IPS-18c (cell line): ENCODE measurements at regions not wholly inside any gene's neighbourhood (a gene's known extent, or its start where the extent isn't known, plus 50 kb on each side); places are given as distances from the start of the nearest gene placed in this dataset.

Experiments
- H3K4me3 ChIP-seq: 2 replicates; pipeline ENCODE4 v1.7.0; 2013; ENCODE audit warnings: low read depth, mild to moderate bottlenecking, low read length, moderate library complexity; ENCODE audit not compliant: insufficient read depth
- H3K9me3 ChIP-seq: one replicate; pipeline ENCODE4 v1.6.1; 2013; ENCODE audit warnings: mild to moderate bottlenecking, low read length, moderate library complexity; ENCODE audit not compliant: control insufficient read depth, insufficient read depth

GRCh38 chr2:217283460-217283859 is 423.6 kb upstream of the TNP1 start:
- no peak overlapping the region for H3K4me3 ChIP-seq
- peaks cover 3% of the 10 kb centered on the region for H3K9me3 ChIP-seq

GRCh38 chr2:217282531-217282930 is 422.7 kb upstream of the TNP1 start:
- no peaks in the 10 kb centered on the region for H3K9me3 ChIP-seq
- no peak overlapping the region for H3K4me3 ChIP-seq

- no peak overlapping the region for H3K4me3 ChIP-seq
- H3K9me3 ChIP-seq: no peaks in the 10 kb centered on the region
These were observed 419.7 kb upstream of the TNP1 start for GRCh38 chr2:217279556-217279955.

DNA sequence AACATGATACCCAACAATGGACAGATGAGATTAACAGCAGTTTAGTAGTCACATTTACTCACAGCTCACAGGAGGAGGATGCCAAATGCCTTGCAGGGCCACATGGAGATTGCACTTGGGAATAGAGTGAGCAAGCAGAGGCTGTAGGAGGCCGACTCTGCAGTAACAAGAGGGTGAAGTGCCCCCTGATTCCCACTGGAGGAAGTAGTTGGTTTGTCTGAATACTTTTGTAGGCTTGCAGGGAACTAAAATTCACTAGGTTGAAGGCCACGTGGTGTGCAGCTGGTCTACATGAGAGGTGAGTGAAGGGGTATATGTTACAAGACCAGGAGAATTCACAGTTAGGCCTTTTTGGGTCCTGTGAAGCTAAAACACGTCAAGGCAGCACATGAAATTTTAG is 419.3 kb upstream of the TNP1 start:
- no peaks in the 10 kb centered on the region for H3K9me3 ChIP-seq
- no peak overlapping the region for H3K4me3 ChIP-seq

DNA sequence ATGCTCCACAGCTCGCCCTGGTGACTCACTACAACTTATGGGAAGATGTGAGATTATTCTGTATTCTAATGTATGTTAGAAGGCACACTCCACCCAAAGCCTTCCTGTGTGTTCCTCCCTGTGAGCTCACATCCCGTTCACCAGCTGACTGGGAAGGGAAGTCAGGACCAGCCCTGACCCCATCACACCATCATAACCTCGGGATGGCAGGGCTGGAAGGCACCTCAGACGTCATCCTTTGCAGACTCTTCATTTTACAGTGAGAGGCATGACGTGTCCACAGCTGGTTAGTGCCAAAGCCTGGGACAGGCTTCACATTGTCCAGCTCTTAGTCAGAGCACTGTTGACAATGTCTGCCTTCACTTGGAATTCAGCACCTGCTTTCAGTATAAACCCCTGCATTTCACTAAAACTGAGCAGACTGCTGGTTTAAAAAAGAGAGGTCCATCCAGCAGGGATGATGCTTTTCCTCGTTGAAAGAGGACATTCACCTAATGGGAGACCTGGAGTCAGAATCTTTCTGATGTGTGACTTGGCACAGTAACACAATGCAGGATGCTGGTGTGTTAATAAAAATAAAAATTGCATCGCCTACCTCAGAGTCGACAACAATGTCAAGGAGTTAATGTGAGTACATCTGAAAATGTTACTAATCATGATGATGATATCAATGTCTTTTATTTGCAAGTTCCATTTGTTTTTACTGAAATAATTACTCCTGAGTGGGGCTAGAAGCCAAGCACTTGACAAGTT is 418.0 kb upstream of the TNP1 start:
- no peaks in the 10 kb centered on the region for H3K9me3 ChIP-seq
- H3K4me3 ChIP-seq: no peak overlapping the region

DNA sequence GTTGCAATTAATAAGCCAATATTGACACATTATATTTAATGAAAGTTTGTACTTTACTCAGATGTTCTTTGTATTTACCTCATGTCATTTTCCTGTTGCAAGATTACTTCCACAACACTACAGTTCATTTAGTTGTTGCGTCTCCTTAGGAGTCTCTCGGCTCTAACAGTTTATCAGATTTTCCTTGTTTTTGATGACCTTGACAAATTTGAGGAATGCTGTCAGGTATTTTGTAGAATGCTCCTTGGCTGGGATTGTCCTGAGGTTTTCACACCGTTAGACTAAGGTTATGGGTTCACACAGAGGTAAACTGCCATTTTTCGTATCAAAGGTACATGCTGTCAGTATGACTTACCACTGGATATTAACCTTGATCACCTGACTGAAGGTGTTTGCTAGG is 416.6 kb upstream of the TNP1 start:
- Histone ChIP-seq H3K9me3 (no peaks in the 10 kb centered on the region), H3K4me3 (no peak overlapping the region)

DNA sequence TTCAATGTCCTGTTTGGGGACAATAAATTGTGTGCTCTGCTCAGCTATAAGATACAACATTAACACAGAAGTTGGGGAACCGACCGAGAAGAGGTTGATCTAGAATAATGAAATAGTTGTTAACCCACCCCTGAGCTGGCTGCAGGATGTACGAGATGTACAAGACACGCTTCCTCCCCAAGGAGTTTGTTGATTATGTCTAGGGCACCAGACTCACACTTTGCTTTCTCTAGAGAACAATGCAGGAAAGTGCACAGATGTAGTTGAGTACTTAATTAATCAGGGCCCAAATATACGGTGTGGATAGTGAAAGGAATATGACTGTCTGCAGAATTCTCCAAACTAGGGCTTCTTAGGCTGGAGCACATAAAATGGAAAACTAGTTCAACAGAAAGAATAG is 415.2 kb upstream of the TNP1 start:
- no peak overlapping the region for H3K4me3 ChIP-seq
- H3K9me3 ChIP-seq: no peaks in the 10 kb centered on the region

DNA sequence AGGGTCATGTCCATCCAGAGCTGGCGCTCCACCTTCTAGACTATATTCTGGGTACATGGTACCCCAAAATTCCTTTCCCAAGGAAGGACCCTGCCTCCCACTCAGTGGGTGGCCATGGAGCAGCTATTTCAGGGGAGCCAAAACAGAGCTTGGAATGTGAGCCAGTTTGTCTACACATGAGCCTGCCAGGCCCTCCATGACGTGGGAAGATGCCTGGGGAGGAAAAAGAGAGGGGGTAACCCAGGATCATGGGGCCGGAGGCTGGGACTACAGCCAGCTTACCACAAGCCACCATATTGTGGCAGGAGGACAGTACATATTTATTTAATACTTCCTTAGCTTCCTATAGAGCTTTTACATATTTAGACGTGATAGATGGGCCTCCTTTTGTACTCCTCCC is 414.7 kb upstream of the TNP1 start:
- H3K9me3 ChIP-seq: no peaks in the 10 kb centered on the region
- H3K4me3 ChIP-seq: no peak overlapping the region

- H3K4me3 ChIP-seq: no peak overlapping the region
- H3K9me3 ChIP-seq: no peaks in the 10 kb centered on the region
These were observed 414.0 kb upstream of the TNP1 start for GRCh38 chr2:217273851-217274250.

DNA sequence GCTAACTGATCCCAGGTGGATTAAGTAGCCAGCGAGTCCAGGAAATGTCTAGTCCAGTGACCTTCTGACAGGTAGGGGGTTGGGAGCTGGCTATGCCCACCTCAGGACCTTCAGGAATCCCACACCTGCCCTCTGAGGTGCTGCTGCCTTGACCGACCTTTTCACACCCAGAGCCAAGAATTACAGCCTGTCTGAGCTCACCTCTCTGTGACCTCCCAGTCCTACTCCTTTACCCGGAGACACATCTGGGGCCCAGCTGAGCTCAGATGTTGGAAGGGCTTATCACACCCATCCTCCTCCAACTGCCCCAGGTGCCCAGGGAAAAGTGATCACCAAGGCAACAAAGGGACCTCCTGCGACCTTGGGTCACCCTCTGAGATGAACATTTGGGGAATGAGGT is 413.3 kb upstream of the TNP1 start:
- Histone ChIP-seq H3K9me3 (no peaks in the 10 kb centered on the region), H3K4me3 (no peak overlapping the region)

- H3K4me3 ChIP-seq: no peak overlapping the region
- H3K9me3 ChIP-seq: no peaks in the 10 kb centered on the region
These were observed 411.9 kb upstream of the TNP1 start for GRCh38 chr2:217271813-217272212.

GRCh38 chr2:217270485-217271121 is 410.7 kb upstream of the TNP1 start:
- no peak overlapping the region for H3K4me3 ChIP-seq
- H3K9me3 ChIP-seq: no peaks in the 10 kb centered on the region

GRCh38 chr2:217269701-217270484 is 410.0 kb upstream of the TNP1 start:
- H3K9me3 ChIP-seq: no peaks in the 10 kb centered on the region
- H3K4me3 ChIP-seq: no peak overlapping the region

DNA sequence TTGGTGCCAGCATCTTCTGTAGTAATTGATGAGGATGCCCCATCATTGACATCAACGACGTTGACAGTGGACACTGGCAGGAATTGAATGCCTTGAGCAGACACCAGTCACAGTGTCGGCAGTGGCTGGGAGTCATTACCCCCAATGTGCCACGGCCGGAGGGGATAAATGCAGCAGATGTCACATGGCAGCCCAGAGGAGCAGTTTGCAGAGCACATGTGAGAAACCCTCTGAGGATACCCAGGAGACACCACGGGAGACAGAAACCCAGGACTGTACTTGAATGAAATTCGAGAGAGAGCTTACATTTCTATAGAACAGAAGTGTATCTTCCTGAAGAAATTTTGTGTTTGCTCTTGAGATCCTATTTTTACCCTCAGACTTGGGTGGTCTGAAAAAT is 409.1 kb upstream of the TNP1 start:
- Histone ChIP-seq H3K9me3 (no peaks in the 10 kb centered on the region), H3K4me3 (no peak overlapping the region)

GRCh38 chr2:217267758-217268157 is 407.9 kb upstream of the TNP1 start:
- no peak overlapping the region for H3K4me3 ChIP-seq
- no peaks in the 10 kb centered on the region for H3K9me3 ChIP-seq

- Histone ChIP-seq H3K9me3 (no peaks in the 10 kb centered on the region), H3K4me3 (no peak overlapping the region)
These were observed 403.9 kb upstream of the TNP1 start for GRCh38 chr2:217263756-217264155.

DNA sequence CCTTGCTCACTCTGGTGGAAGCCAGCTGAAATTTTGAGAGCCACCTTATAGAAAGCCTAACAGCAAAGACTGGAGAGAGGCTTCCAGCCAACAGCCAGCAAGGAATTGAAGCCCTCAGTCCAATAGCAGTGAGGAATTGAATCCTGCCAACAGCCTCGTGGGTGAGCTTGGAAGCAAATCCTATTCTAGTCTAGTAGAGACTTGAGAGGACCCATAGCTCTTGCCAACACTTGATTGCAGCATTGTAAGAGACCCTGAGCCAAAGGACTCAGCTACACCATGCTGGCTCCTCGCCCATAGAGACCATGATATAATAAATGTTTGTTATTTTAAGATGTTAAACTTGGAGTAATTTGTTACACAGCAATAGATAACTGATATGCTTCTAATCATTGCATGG is 403.0 kb upstream of the TNP1 start:
- Histone ChIP-seq H3K9me3 (no peaks in the 10 kb centered on the region), H3K4me3 (no peak overlapping the region)

DNA sequence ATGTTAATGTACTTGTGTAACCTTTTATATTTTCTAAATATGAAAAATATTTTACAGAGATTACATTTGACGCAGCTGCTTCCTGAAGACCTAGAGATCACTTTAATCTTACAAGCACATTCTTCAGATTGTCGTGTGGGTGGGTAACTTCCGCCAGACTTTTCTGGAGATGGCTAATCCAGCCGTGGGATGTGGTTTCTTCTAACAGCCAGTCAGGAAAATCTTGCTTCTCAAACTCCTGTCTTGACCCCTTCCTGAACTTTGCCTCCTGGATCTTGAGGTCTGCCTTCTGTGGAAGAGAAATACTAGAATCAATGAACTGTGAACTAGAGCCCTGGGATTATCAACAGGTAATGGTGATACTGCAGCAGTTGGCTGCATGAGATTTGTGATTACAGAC is 401.6 kb upstream of the TNP1 start:
- Histone ChIP-seq H3K4me3 (no peak overlapping the region), H3K9me3 (no peaks in the 10 kb centered on the region)
